Activated T-helper 17 cell treated with anti-CD3 and anti-CD28 coated beads, Interleukin-2, amount 50 U/mL, for 72 hours (primary cell): ENCODE measurements at regions not wholly inside any gene's neighbourhood (a gene's known extent, or its start where the extent isn't known, plus 50 kb on each side); places are given as distances from the start of the nearest gene placed in this dataset.
"Not testable (repeated sequence)": the region's sequence is repeated elsewhere in the genome, so short reads cannot be mapped to it uniquely, and the experiment has no call there.

Experiments
- ATAC-seq: fragments of 150-1000 bp; cut with Tn5 transposase; replicated peaks from 2 replicates; pipeline ENCODE4 v1.10.0; 2021; ENCODE audit warnings: mild to moderate bottlenecking, moderate library complexity
- H3K27ac Mint-ChIP-seq: one replicate; pipeline ENCODE4 v1.8.0; 2022; ENCODE audit warnings: mixed read lengths
- H3K27me3 Mint-ChIP-seq: one replicate; pipeline ENCODE4 v1.8.0; 2022; ENCODE audit warnings: mixed read lengths
- H3K36me3 Mint-ChIP-seq: one replicate; pipeline ENCODE4 v1.8.0; 2022; ENCODE audit warnings: low read depth, mild to moderate bottlenecking, mixed read lengths
- H3K4me1 Mint-ChIP-seq: one replicate; pipeline ENCODE4 v1.8.0; 2022; ENCODE audit warnings: mixed read lengths
- H3K4me3 Mint-ChIP-seq: one replicate; pipeline ENCODE4 v1.8.0; 2022; ENCODE audit warnings: mild to moderate bottlenecking, mixed read lengths
- H3K9me3 Mint-ChIP-seq: one replicate; pipeline ENCODE4 v1.8.0; 2022; ENCODE audit warnings: mixed read lengths

- ATAC-seq: peak; percentile 18
- Mint-ChIP-seq H3K27ac (no peak overlapping the region), H3K4me1 (peaks cover 4% of the 10 kb centered on the region), H3K4me3 (no peak overlapping the region), H3K9me3 (no peaks in the 10 kb centered on the region), H3K36me3 (no peaks in the 10 kb centered on the region), H3K27me3 (no peaks in the 10 kb centered on the region)
These were observed 106.8 kb upstream of the MAMLD1 start for GRCh38 chrX:150256297-150256650.

- Mint-ChIP-seq H3K4me3 (no peak overlapping the region), H3K27ac (no peak overlapping the region), H3K9me3 (no peaks in the 10 kb centered on the region), H3K36me3 (no peaks in the 10 kb centered on the region), H3K4me1 (peaks cover 4% of the 10 kb centered on the region), H3K27me3 (no peaks in the 10 kb centered on the region)
- ATAC-seq: no peak
These were observed 105.6 kb upstream of the MAMLD1 start for GRCh38 chrX:150257353-150258175.

- no peak overlapping the region for H3K4me3 Mint-ChIP-seq
These were observed 105.0 kb upstream of the MAMLD1 start for GRCh38 chrX:150258176-150258425.

GRCh38 chrX:150258463-150259430 lies 104.4 kb upstream of the MAMLD1 start:
- no peak overlapping the region for H3K4me3 Mint-ChIP-seq
- H3K9me3 Mint-ChIP-seq: no peaks in the 10 kb centered on the region
- no peaks in the 10 kb centered on the region for H3K36me3 Mint-ChIP-seq
- ATAC-seq: no peak
- H3K27ac Mint-ChIP-seq: no peak overlapping the region
- no peaks in the 10 kb centered on the region for H3K27me3 Mint-ChIP-seq
- H3K4me1 Mint-ChIP-seq: peaks cover 4% of the 10 kb centered on the region

More at GRCh38 chrX:150258176-150258425, 105.0 kb upstream of the MAMLD1 start:
- ATAC-seq: no peak
- H3K36me3 Mint-ChIP-seq: no peaks in the 10 kb centered on the region
- H3K27ac Mint-ChIP-seq: no peak overlapping the region
- H3K4me1 Mint-ChIP-seq: peaks cover 4% of the 10 kb centered on the region
- no peaks in the 10 kb centered on the region for H3K27me3 Mint-ChIP-seq
- no peaks in the 10 kb centered on the region for H3K9me3 Mint-ChIP-seq

- no peak overlapping the region for H3K27ac Mint-ChIP-seq
- H3K4me3 Mint-ChIP-seq: no peak overlapping the region
- no peak for ATAC-seq
These were observed 100.7 kb upstream of the MAMLD1 start for GRCh38 chrX:150262456-150262855.

GRCh38 chrX:150268839-150269355 lies 94.2 kb upstream of the MAMLD1 start:
- no peaks in the 10 kb centered on the region for H3K36me3 Mint-ChIP-seq
- H3K27ac Mint-ChIP-seq: no peak overlapping the region
- no peaks in the 10 kb centered on the region for H3K9me3 Mint-ChIP-seq
- no peaks in the 10 kb centered on the region for H3K4me1 Mint-ChIP-seq
- H3K27me3 Mint-ChIP-seq: peaks cover 3% of the 10 kb centered on the region
- H3K4me3 Mint-ChIP-seq: no peak overlapping the region
- ATAC-seq: no peak

More at GRCh38 chrX:150262456-150262855, 100.7 kb upstream of the MAMLD1 start:
- H3K9me3 Mint-ChIP-seq: no peaks in the 10 kb centered on the region
- no peaks in the 10 kb centered on the region for H3K36me3 Mint-ChIP-seq
- no peaks in the 10 kb centered on the region for H3K27me3 Mint-ChIP-seq
- H3K4me1 Mint-ChIP-seq: no peaks in the 10 kb centered on the region

- no peaks in the 10 kb centered on the region for H3K36me3 Mint-ChIP-seq
- no peak for ATAC-seq
- H3K27ac Mint-ChIP-seq: no peak overlapping the region
- peaks cover 3% of the 10 kb centered on the region for H3K27me3 Mint-ChIP-seq
- H3K9me3 Mint-ChIP-seq: no peaks in the 10 kb centered on the region
- no peak overlapping the region for H3K4me3 Mint-ChIP-seq
- H3K4me1 Mint-ChIP-seq: no peaks in the 10 kb centered on the region
These were observed 93.4 kb upstream of the MAMLD1 start for GRCh38 chrX:150269605-150270254.

- Mint-ChIP-seq H3K9me3 (no peaks in the 10 kb centered on the region), H3K27ac (no peak overlapping the region), H3K4me3 (no peak overlapping the region), H3K27me3 (peaks cover 3% of the 10 kb centered on the region), H3K4me1 (no peaks in the 10 kb centered on the region), H3K36me3 (no peaks in the 10 kb centered on the region)
- no peak for ATAC-seq
These were observed 92.5 kb upstream of the MAMLD1 start for GRCh38 chrX:150270622-150271021.

- H3K27me3 Mint-ChIP-seq, H3K4me3 Mint-ChIP-seq, H3K36me3 Mint-ChIP-seq, H3K4me1 Mint-ChIP-seq, H3K27ac Mint-ChIP-seq, H3K9me3 Mint-ChIP-seq, ATAC-seq: not testable (repeated sequence)
These were observed 89.4 kb upstream of the MAMLD1 start for GRCh38 chrX:150273575-150274294.

- peaks cover 7% of the 10 kb centered on the region for H3K27me3 Mint-ChIP-seq
- ATAC-seq: no peak
These were observed 80.2 kb upstream of the MAMLD1 start for GRCh38 chrX:150282953-150283352.

GRCh38 chrX:150291014-150291413 lies 72.1 kb upstream of the MAMLD1 start:
- Mint-ChIP-seq H3K9me3 (no peaks in the 10 kb centered on the region), H3K4me1 (no peaks in the 10 kb centered on the region), H3K27ac (no peak overlapping the region), H3K4me3 (no peak overlapping the region), H3K36me3 (no peaks in the 10 kb centered on the region), H3K27me3 (no peaks in the 10 kb centered on the region)
- ATAC-seq: no peak

More at GRCh38 chrX:150282953-150283352, 80.2 kb upstream of the MAMLD1 start:
- Mint-ChIP-seq H3K27ac (no peak overlapping the region), H3K9me3 (no peaks in the 10 kb centered on the region), H3K36me3 (no peaks in the 10 kb centered on the region), H3K4me3 (no peak overlapping the region), H3K4me1 (no peaks in the 10 kb centered on the region)

GRCh38 chrX:150293311-150294013 lies 69.7 kb upstream of the MAMLD1 start:
- ATAC-seq: no peak
- Mint-ChIP-seq H3K4me3 (no peak overlapping the region), H3K27me3 (no peaks in the 10 kb centered on the region), H3K9me3 (no peaks in the 10 kb centered on the region), H3K36me3 (no peaks in the 10 kb centered on the region), H3K4me1 (no peaks in the 10 kb centered on the region), H3K27ac (no peak overlapping the region)

GRCh38 chrX:150298841-150299551 lies 64.1 kb upstream of the MAMLD1 start:
- Mint-ChIP-seq H3K36me3 (no peaks in the 10 kb centered on the region), H3K4me1 (no peaks in the 10 kb centered on the region), H3K27ac (no peak overlapping the region), H3K27me3 (no peaks in the 10 kb centered on the region), H3K4me3 (no peak overlapping the region), H3K9me3 (no peaks in the 10 kb centered on the region)
- no peak for ATAC-seq
